ENCODE measurements at regions not wholly inside any gene's neighbourhood (a gene's known extent, or its start where the extent isn't known, plus 50 kb on each side); places are given as distances from the start of the nearest gene placed in this dataset.

GRCh38 chr5:165143741-165144140 lies 1638.3 kb downstream of the MAT2B start:
- DNase-seq = no peak

GRCh38 chr5:165149431-165149830 lies 1644.0 kb downstream of the MAT2B start:
- no peak for DNase-seq

- no peak for DNase-seq
These were observed 1646.6 kb downstream of the MAT2B start for GRCh38 chr5:165152058-165152457.

- DNase-seq = no peak
These were observed 1651.8 kb downstream of the MAT2B start for GRCh38 chr5:165157219-165157618.

- DNase-seq = no peak
These were observed 1655.8 kb downstream of the MAT2B start for GRCh38 chr5:165161204-165161603.

- DNase-seq = no peak
These were observed 1658.4 kb downstream of the MAT2B start for GRCh38 chr5:165163861-165164260.

- no peak for DNase-seq
These were observed 1668.2 kb downstream of the MAT2B start for GRCh38 chr5:165173651-165174050.

GRCh38 chr5:165175041-165175440 lies 1669.6 kb downstream of the MAT2B start:
- DNase-seq = no peak

GRCh38 chr5:165184183-165184582 lies 1678.8 kb downstream of the MAT2B start:
- no peak for DNase-seq

- no peak for DNase-seq
These were observed 1680.3 kb downstream of the MAT2B start for GRCh38 chr5:165185716-165186115.

- DNase-seq = no peak
These were observed 1682.4 kb downstream of the MAT2B start for GRCh38 chr5:165187815-165188214.

GRCh38 chr5:165188556-165189175 lies 1683.2 kb downstream of the MAT2B start:
- no peak for DNase-seq

- DNase-seq = no peak
These were observed 1691.5 kb downstream of the MAT2B start for GRCh38 chr5:165196961-165197360.

- no peak for DNase-seq
These were observed 1696.0 kb downstream of the MAT2B start for GRCh38 chr5:165201369-165201768.

- DNase-seq = no peak
These were observed 1696.5 kb downstream of the MAT2B start for GRCh38 chr5:165201771-165202518.

- no peak for DNase-seq
These were observed 1697.1 kb downstream of the MAT2B start for GRCh38 chr5:165202519-165202910.

- no peak for DNase-seq
These were observed 1703.8 kb downstream of the MAT2B start for GRCh38 chr5:165209101-165209727.

- no peak for DNase-seq
These were observed 1719.1 kb downstream of the MAT2B start for GRCh38 chr5:165224366-165225045.

GRCh38 chr5:165227515-165227914 lies 1722.1 kb downstream of the MAT2B start:
- DNase-seq = no peak

- no peak for DNase-seq
These were observed 1722.8 kb downstream of the MAT2B start for GRCh38 chr5:165228184-165228583.

GRCh38 chr5:165231821-165232508 lies 1726.5 kb downstream of the MAT2B start:
- DNase-seq = no peak

GRCh38 chr5:165232509-165233028 lies 1727.2 kb downstream of the MAT2B start:
- DNase-seq = no peak

- no peak for DNase-seq
These were observed 1736.4 kb downstream of the MAT2B start for GRCh38 chr5:165241811-165242210.
